ENCODE measurements at regions not wholly inside any gene's neighbourhood (a gene's known extent, or its start where the extent isn't known, plus 50 kb on each side); places are given as distances from the start of the nearest gene placed in this dataset.

DNA sequence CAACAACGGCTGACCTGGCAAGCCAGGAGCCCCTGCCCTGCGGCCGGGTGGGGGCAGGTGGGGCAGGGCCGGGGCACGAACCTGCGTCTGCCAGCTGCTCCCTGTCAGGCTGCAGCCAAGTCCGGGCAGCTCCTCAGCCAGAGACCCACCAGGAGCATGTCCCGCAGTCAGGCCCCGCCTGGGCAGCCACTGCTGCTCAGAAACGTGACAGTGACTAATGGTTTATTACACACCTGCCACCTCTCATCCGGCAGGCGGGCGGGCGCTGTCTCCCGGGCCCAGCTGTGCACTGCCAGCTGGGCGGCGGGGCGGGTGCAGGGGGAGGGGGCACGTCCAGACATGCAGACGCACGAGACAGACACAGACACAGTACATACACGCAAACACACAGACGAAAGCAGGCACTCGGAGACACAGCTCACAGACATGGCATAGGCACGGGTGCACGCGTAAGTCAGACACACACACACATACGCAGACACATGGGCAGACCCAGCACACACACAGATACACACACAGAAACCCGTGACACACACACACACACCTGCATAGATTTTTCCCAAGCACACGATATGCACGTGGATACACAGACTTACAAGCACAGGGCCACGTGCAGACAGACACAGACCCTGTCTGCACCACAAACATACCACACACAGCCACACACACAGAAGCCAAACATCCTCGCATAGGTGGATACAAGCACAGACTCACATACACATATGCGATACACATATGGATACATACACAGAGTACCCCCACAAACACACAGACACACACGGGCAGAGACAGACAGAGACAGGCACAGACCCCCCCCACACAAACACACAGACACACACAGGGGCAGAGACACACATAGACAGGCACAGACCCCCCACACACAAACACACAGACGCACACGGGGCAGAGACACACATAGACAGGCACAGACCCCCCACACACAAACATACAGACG lies 248.3 kb upstream of the CIBAR2 start:
- DNase-seq (ENCODE audit: low spot score) = peak; percentile 85

DNA sequence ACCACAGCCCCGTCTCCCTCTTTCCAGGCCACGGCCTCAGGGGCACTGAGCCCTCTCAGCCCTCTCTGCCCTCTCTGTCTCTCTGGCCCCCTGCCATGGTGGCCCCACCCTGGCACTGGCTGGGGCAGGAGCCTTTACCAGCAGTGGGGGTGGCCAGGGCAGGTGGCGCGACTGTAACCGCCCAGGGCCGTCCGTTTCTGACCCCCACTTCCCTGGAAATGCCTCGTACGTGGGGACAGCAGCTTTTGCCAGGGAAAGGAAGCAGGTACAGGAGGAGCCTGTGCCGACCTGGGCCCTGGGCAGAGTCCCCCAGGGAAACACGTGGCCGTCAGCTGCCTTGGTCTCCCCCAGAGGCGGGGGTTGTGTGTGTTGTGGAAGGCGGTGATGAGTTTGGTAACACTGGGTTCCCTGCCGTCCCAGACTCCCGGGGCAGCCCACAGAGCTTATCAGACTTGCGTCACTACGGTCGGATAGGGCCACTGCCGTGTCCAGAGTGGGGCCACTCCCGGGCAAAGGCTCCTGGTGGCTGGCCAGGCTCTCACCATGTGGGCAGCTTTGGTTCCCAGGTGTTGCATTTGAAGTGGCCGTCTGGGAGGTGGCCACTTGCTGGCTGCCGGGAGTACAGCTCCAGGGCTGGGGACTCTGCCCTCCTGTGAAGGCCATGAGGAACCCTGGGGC lies 249.3 kb upstream of the CIBAR2 start:
- no peak for DNase-seq (ENCODE audit: low spot score)

DNA sequence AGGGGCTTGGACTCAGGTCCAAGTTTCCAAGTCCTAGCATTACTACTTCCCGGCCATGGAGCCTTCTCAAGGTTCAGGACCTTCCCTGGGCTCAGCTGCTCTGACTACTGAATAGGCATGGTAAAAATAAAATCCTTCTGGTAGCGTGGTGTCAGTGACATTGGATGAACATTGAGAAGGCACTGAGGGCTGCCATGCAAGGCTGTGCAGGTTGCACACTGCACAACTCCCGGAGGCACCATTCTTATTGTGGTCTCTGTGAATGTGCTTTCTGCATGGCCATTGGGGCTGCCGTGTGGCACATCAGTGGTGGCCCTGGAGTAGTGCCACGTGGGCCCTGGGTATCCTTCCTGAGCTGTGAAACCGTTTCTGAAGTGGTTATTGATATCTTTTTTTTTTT lies 250.2 kb upstream of the CIBAR2 start:
- DNase-seq (ENCODE audit: low spot score) = no peak

DNA sequence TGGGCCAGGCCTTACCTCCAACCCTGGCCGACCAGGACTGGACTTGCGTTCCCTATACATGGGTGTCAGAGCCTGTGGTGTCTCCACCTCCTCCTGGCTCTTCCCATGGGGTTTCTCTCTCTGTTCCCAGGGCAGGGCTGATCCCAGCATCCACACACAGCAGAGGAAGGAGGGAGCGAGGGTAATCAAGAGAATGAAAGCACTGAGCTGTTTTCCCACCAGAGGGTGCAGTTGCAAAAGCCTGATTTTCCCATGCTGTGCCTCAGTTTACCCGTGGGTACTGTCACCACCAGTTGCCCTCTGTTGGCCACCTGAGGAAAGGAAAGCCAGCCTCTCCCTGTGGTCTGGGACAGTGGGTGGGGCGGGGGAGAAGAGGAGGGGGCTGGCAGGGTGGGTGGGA lies 249.7 kb upstream of the GSE1 start:
- DNase-seq (ENCODE audit: low spot score) = no peak

DNA sequence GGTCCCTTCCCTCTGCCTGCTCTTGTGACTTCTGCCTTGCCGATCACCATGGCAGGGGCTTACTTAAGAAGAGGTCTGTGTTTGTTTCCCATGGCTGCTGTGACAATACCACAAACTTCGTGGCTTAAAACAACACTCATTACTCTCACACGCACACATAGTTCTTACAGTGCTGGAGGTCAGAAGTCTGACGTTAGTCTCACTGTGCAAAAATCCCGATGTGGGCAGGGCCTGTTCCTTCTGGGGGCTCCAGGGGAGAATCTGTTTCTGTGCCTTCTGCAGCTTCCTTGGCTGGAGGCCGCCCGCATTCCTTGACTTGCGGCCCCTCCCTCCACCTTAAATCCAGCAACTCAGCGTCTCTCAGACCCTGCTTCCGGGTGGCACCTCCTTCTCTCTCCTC lies 249.2 kb upstream of the GSE1 start:
- no peak for DNase-seq (ENCODE audit: low spot score)

DNA sequence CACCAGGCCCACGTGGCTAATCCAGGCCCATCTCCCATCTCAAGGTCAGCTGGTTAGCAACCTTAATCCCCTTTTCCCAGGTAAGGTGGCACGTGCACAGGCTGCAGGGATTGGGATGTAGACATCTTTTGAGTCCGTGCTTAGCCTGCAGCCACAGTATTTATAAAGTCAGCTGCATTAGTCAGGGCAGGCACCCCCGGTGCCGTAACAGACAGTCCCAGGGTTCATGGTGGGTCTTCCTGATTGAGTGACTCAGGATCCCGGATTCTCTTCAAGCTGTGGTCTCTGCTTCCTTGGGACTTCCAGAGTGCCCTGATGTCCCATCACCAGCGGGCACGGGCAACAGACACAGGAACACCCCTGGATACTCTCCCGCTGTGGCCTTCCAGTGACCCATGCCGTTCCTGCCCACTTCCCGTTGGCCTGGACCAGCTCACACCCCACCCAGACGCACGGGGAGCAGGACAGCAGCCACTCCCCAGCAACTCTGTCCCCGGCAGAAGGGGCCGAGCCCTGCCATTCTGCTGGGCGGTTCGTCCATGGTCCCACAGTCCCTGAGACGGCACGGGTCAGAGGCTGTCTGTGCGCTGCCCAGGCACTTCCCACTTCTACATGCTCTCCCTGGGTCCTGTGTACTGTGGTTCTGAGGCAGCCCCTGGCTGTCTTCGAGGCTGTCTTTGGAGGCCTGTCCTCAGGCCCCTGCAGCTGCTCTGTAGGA lies 248.6 kb upstream of the GSE1 start:
- DNase-seq (ENCODE audit: low spot score) = no peak

DNA sequence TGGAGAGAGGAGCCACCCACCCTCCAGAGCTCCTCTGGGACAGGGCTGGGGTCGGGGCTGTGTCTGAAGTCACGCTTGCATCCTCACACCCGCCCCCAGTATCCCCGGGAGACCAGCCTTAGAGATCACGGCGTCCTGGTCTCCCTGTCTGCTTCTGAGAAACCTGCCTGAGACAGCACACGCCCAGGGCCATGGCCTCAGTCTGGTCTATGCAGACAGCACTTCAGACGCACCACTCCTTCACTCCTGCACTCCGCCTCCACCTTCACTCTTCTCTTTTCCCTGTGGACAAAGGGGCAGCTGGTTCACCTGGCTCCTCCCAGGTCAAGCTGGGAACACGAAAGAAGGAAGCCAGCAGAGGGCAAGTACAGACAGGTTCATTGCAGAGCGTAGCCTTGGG lies 248.0 kb upstream of the GSE1 start:
- no peak for DNase-seq (ENCODE audit: low spot score)

DNA sequence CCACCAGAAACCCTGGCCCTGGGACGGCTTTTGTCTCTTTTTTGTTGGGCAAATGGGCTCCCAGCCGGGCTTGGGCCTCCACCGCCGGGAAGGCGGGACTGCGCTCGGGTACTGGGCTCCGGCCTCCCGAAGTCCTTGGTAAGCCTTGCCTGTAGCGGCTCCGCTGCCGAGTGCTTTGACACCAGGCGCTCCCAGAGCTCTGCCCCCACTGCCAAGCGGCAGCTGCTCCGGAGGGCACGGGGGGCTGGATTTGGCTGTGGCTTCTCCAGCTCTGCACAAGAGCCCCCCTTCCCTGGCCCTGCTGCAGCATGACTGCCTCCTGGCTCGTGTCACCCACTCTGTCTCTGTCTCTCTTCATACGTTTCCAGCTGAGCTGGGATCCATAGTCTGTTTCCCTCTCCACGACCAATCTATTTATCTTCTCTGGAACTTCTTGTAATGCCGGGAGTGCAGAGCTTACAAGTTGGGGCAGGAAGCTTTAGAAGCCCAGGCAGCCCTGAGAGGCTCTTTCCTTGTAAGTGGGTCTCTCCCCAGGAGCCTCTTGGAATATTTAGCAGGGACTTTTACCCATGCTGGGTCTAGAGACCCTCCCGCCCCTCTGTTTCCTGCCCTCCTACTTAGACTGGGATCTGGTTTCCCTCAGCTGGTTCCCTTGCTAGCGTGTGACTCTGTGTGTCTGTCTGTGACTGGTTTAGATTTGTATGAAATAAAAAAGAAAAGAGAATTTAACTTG lies 246.9 kb upstream of the GSE1 start:
- no peak for DNase-seq (ENCODE audit: low spot score)

DNA sequence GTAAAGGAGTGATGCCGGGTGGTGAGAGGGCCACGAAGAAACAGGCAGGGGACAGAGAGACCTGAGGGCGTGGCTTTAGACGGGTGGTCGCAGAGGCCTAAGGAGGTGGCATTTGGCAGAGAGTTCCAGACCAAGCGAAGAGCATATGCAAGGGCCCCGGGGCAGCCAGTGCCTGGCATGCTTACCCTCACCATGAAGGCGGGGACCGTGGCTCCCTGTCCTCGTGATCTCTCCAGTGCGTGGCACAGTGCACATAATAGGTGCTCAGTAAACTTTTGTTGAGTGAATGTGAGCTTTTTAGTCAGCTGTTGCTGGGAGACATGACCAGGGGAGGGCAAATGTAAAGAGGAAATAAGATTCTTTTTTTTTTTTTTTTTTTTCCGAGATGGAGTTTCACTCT lies 245.6 kb upstream of the GSE1 start:
- DNase-seq (ENCODE audit: low spot score) = no peak

DNA sequence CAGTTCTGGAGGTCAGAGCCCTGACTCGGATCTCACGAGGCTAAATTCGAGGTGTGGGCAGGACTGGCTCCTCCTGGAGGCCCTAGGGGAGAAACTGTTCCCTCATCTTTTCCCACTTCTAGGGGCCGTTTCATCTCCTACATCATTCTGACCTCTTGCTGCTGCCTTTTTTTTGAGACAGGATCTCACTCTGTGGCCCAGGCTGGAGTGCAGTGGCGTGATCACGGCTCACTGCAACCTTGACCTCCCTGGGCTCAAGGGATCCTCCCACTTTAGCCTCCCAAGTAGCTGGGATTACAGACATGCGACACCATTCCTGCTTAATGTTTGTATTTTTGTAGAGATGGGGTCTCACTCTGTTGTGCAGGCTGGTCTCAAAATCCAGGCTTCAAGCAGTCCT lies 244.1 kb upstream of the GSE1 start:
- no peak for DNase-seq (ENCODE audit: low spot score)

DNA sequence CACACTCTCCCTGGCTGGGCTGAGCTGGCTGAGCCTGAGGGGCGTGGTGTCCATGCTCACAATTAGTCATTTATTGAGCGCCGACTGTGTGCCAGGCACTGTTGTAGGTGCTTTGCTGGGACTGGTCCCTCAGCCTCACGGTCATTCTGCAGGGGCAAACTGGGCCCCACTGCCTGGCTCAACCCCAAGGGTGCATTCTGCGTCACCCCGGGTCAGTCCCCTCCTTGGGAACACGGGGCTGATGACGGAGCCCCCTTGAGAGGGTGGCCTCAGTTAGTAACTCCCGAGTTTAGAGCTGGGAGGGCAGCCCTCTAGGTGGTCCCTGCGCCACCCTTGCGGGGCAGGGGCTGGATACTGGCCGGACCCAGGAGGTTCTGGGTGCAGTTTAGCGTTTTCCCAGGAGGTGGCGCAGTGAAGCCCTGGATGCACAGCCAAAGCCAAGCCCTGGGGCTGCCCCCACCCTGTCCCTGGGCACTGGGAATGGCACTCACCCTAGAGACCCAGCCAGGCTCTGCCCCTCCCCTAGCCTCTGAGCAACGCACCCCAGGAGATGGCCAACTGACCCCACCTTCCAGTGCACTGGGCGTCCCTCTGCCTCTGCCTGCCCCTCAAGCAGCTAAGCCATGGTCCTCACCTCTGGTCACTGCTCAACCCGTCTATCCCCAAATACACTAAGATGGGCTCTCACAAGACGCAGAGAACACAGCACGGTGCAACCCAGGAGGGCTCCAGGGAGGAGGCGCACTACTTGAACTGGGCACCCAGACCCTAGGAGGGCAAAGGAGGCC lies 243.2 kb upstream of the GSE1 start:
- peak; percentile 21 for DNase-seq (ENCODE audit: low spot score)

DNA sequence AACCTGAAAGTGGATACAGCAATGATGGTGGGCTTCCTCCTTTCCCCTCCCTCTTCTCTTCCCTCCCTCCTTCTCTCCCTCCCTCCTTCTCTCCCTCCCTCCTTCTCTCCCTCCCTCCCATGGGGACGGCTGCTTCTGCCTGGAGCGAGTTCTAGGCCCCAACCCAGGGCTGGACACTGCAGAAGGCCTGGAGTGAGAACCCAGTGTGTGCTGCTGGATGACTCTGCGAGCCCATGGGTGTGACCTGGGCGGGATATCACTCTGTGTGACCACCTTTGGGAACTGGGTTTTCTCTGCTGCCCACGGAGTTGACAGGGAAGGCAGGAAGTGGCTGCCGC lies 242.6 kb upstream of the GSE1 start:
- no peak for DNase-seq (ENCODE audit: low spot score)

DNA sequence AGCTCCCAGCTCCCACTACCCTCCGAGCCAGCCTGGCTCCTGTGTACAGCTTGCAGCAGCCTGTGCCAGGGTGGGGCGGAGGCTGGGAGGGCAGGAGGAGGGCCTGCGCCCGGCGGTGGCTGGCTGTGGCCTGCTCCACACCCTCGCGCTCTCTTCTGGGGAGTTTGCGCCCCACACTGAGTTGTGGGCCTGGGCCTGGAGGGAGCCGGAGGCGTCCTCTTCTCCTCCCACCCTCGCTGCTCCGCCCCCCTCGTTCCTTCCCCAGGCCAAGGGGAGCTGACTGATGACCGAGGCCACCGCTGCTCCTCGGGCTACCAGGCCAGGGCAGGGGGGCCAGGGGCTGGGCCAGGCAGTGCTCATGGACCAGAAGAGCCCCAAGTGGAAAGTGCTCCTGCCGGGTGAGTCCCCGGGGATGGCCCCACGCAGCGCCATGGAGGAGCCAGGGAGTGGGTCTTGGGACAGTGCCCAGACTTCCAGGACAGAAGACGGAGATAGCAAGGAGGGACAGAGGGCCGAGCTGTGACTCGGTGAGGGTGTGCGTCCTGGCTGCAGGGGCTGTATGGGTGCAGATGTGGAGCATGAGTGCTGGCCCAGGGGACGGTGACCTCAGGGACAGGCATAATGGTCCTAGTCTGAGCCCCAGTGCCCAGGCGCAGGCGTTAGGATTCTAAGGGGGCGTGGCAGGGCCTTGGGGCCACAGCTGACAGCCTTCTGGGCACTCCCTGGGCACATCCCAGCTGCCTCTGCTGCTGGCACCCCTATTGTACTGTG lies 242.1 kb upstream of the GSE1 start:
- peak; percentile 39 for DNase-seq (ENCODE audit: low spot score)

DNA sequence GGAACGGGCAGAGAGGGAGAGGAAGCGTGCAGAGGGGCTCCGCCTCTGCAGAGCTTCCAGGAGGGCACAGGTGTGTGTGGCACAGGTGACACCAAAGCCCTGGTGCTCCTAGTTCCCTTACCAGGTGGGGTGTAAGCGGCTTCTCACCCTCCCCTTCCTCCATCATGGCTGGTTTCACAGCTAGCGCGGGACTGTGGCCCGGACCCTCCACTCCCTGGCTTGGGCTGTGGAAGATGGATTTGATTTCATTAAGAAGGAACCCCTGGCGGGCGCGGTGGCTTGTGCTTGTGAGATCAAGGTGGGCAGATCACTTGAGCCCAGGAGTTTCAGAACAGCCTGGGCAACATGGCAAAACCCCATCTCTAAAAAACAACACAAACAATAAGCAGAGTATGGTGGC lies 241.2 kb upstream of the GSE1 start:
- no peak for DNase-seq (ENCODE audit: low spot score)

DNA sequence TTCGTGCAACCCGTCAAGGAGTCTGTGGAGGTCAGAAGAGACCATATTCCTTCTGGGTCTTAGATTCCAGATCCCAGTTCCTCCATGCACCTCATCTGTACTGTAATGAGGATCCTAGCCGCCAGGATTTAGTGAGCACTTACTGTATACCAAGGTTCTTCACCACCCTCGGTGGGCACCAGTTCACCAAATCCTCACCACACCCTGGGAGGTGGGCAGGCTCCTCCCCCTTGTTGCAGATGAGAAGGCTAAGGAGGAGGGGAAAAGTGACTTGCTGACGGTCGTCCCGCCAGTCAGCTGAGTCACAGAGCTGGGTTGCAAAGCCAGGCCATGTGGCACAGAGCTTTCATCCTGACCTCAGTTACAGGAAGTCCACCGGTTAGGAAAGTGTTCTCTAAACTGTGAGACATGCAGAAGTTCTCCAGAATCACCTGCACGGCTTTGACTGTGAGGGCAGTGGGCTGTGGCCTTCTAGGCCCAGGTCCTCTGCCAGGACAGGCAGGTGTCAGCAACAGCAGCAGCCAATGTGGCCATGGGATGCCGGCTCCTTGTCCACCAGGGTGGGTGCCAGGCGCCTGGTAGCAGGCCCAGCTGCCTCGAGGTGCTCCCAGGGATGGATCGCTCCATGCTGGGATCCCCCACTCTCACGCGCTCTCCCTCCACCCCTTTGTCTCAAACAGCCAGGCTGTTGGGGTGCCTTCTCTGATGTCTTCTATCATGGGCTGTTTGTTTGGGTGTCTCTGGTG lies 240.3 kb upstream of the GSE1 start:
- peak; percentile 53 for DNase-seq (ENCODE audit: low spot score)

DNA sequence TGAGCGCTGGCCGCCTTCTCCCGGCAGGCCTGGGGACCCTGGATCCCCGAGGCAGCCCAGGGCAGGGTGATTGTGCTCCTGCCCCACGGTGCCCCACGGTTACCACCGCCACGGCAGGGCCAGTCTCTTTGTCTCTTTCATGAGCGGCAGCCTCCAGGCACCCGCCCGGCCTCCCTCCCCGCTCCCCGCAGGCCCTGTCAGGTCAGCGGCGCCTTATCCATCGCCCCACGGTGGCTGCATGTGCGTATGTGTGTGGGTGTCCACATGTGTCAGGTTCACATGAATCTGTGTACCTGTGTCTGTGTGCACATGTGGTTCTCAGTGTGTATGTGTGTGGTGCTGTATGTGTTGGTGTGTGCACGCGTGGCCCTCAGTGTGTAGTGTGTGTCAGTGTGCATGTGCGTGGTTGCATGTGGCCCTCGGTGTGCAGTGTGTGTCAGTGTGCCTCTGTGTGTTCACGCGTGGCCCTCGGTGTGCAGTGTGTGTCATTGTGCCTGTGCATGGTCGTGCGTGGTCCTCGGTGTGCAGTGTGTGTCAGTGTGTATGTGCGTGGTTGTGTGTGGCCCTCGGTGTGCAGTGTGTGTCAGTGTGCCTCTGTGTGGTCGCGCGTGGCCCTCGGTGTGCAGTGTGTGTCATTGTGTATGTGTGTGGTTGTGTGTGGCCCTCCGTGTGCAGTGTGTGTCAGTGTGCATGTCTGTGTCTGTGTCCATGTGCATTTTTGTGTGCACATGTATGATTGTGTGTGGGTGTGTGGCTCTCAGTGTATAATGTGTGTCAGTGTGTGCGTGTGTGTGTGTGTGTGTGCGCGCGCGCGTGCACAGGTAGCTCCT lies 239.2 kb upstream of the GSE1 start:
- DNase-seq (ENCODE audit: low spot score) = no peak

DNA sequence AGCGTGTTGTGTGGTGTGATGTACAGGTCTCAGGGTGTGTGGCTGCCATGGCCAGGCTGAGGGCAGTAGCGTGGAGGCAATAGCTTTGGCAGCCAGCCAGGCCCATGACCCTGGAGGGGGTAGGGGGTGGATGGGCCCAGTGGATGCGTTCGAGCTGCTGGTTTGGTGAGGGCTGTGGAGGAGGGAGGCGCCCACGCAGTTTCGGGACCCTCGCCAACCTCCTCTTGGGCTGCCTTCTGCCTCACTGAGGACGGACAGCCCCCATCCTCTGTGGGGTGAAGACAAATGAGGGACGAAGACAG lies 238.6 kb upstream of the GSE1 start:
- DNase-seq (ENCODE audit: low spot score) = no peak

DNA sequence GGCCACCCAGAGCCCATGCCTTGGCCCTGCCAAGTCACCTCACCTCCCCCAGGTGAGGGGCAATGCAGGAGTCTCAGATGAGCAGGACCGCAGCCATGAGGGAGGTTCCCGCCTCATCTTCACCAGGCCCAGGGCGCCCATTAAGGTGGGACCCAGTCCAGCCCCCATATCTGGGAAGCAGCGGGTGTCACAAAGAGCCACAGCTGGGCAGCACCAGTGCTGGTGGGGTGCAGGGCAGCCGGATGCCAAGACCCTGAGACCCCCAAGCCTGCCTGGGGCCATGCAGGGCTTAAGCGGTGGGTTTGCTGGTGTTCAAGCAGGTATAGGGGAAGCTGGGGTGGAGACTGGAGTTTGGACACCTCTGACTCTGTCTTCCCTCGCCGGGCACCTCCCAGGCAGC lies 237.8 kb upstream of the GSE1 start:
- no peak for DNase-seq (ENCODE audit: low spot score)
